ENCODE measurements at regions not wholly inside any gene's neighbourhood (a gene's known extent, or its start where the extent isn't known, plus 50 kb on each side); places are given as distances from the start of the nearest gene placed in this dataset.

DNA sequence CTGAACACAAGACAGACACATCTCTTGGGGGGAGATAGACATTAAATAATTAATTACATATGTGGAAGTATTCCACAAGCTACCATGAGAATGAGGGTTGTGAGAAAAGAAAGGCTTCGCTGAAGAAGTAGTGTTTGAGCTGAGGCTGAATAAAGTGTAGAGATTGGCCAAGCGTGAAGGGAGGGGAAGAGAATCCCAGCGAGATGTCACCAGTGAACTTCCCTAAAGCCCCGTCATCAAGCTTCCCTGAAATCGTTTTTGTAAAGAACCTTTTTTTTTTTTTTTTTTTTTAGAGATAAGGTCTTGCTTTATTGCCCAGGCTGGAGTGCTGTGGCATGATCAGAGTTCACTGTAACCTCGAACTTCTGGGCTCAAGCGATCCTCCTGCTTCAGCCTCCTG is 235.2 kb downstream of the KCNRG start:
- TF ChIP-seq, protein P1, sequence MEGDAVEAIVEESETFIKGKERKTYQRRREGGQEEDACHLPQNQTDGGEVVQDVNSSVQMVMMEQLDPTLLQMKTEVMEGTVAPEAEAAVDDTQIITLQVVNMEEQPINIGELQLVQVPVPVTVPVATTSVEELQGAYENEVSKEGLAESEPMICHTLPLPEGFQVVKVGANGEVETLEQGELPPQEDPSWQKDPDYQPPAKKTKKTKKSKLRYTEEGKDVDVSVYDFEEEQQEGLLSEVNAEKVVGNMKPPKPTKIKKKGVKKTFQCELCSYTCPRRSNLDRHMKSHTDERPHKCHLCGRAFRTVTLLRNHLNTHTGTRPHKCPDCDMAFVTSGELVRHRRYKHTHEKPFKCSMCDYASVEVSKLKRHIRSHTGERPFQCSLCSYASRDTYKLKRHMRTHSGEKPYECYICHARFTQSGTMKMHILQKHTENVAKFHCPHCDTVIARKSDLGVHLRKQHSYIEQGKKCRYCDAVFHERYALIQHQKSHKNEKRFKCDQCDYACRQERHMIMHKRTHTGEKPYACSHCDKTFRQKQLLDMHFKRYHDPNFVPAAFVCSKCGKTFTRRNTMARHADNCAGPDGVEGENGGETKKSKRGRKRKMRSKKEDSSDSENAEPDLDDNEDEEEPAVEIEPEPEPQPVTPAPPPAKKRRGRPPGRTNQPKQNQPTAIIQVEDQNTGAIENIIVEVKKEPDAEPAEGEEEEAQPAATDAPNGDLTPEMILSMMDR (IDR thresholded peaks at IDR 0.05): no peak
- TF ChIP-seq POLR2A (IDR thresholded peaks at IDR 0.05; ENCODE audit: low read depth) (no peak), POLR2AphosphoS5 (IDR thresholded peaks at IDR 0.05) (no peak), EP300 (IDR thresholded peaks at IDR 0.05) (no peak)

Data from esophagus muscularis mucosa (tissue), 4 donors.